ENCODE measurements at regions not wholly inside any gene's neighbourhood (a gene's known extent, or its start where the extent isn't known, plus 50 kb on each side); places are given as distances from the start of the nearest gene placed in this dataset.

- Histone ChIP-seq H4K20me1 (replicated peaks; ENCODE audit: control insufficient read depth, extremely low read depth, insufficient read depth, low read length) (no peaks in the 10 kb centered on the region), H3K4me3 (replicated peaks in 1 of 3; ENCODE audit: insufficient read depth in 1 of 3, low read depth in 1 of 3, low read length in 3 of 3) (no peak overlapping the region), H3K4me2 (ENCODE audit: insufficient read depth, low read length) (no peak overlapping the region), H3K9ac (replicated peaks; ENCODE audit: extremely low read depth, insufficient read depth, low read length) (no peak overlapping the region), H3K79me2 (ENCODE audit: control insufficient read depth, insufficient read depth, low read length) (no peaks in the 10 kb centered on the region), H3K9me1 (replicated peaks; ENCODE audit: control insufficient read depth, extremely low read depth, insufficient read depth, low read length) (no peaks in the 10 kb centered on the region), H3K36me3 (ENCODE audit: control insufficient read depth in 2 of 2, extremely low read depth in 1 of 2, insufficient read depth in 2 of 2, low read length in 2 of 2) (no peaks in the 10 kb centered on the region), H3K9me3 (replicated peaks; ENCODE audit: control insufficient read depth, insufficient read depth, low read length) (no peaks in the 10 kb centered on the region), H2AFZ (ENCODE audit: low read depth, low read length) (no peak overlapping the region), H3K4me1 (ENCODE audit: control insufficient read depth, extremely low read depth, insufficient read depth, low read length) (no peaks in the 10 kb centered on the region), H3K27me3 (ENCODE audit: control insufficient read depth in 2 of 2, insufficient read depth in 2 of 2, low read length in 2 of 2) (no peaks in the 10 kb centered on the region), H3K27ac (ENCODE audit: insufficient read depth, low read depth, low read length) (no peak overlapping the region)
- POLR2A ChIA-PET: no interaction called here
- no TSS peak for BruUV-seq (replicated peaks)
- TF ChIP-seq FOS (IDR thresholded peaks at IDR 0.05; ENCODE audit: borderline replicate concordance, insufficient read depth, low read length): no peak
- TF ChIP-seq MYC (IDR thresholded peaks at IDR 0.05; ENCODE audit: low read depth, low read length): no peak
- no peak for TF ChIP-seq GATA2 (IDR thresholded peaks at IDR 0.05; ENCODE audit: insufficient read depth, insufficient read length, low read depth, low read length)
- TF ChIP-seq MAX (IDR thresholded peaks at IDR 0.05; ENCODE audit: insufficient read depth, insufficient read length): no peak
- TF ChIP-seq POLR2AphosphoS5 (IDR thresholded peaks at IDR 0.05; ENCODE audit: insufficient read depth, low read depth, low read length): no peak
- no peak for TF ChIP-seq EZH2 (IDR thresholded peaks at IDR 0.05; ENCODE audit: borderline replicate concordance, low read depth, low read length, severe bottlenecking)
- TF ChIP-seq, protein P1, sequence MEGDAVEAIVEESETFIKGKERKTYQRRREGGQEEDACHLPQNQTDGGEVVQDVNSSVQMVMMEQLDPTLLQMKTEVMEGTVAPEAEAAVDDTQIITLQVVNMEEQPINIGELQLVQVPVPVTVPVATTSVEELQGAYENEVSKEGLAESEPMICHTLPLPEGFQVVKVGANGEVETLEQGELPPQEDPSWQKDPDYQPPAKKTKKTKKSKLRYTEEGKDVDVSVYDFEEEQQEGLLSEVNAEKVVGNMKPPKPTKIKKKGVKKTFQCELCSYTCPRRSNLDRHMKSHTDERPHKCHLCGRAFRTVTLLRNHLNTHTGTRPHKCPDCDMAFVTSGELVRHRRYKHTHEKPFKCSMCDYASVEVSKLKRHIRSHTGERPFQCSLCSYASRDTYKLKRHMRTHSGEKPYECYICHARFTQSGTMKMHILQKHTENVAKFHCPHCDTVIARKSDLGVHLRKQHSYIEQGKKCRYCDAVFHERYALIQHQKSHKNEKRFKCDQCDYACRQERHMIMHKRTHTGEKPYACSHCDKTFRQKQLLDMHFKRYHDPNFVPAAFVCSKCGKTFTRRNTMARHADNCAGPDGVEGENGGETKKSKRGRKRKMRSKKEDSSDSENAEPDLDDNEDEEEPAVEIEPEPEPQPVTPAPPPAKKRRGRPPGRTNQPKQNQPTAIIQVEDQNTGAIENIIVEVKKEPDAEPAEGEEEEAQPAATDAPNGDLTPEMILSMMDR (IDR thresholded peaks at IDR 0.05; ENCODE audit: extremely low read depth in 1 of 2, insufficient read depth in 1 of 2, low read depth in 1 of 2, low read length in 2 of 2): no peak
- TF ChIP-seq POLR2A (IDR thresholded peaks at IDR 0.05; ENCODE audit: low read depth, low read length): no peak
- no peak for TF ChIP-seq JUN (IDR thresholded peaks at IDR 0.05; ENCODE audit: borderline replicate concordance, insufficient read depth, insufficient read length, low read depth)
- dilution Hi-C loops (cut with MboI; ENCODE audit: extremely low pct_ligation_motif_present, low sequenced_read_pairs) (no loop called here), intact Hi-C loops (cut with micrococcal nuclease) (no loop called here)
- CTCF ChIA-PET: no interaction called here
- no peak for DNase-seq (ENCODE audit: low read depth, low spot score)
- no peak for FAIRE-seq
Measured at GRCh38 chr6:65776332-65776731, 69.3 kb upstream of the EYS start.

Data from endothelial cell of umbilical vein (primary cell).